ENCODE measurements at regions not wholly inside any gene's neighbourhood (a gene's known extent, or its start where the extent isn't known, plus 50 kb on each side); places are given as distances from the start of the nearest gene placed in this dataset.

- H3K27ac ChIP-seq, result no peak overlapping the region
- POLR2A ChIA-PET (ENCODE audit: unreplicated experiment), result no interaction called here
Measured at GRCh38 chr19:30309905-30310601, 62.1 kb upstream of the ZNF536 start.

GRCh38 chr19:30310602-30311263 lies 61.5 kb upstream of the ZNF536 start:
- ChIA-PET CTCF (no interaction called here), POLR2A (ENCODE audit: unreplicated experiment) (no interaction called here)
- Histone ChIP-seq H3K27ac (no peak overlapping the region), H3K36me3 (ENCODE audit: low read depth) (no peaks in the 10 kb centered on the region), H3K79me2 (ENCODE audit: low read depth) (no peaks in the 10 kb centered on the region), H4K20me1 (ENCODE audit: insufficient read depth) (no peaks in the 10 kb centered on the region), H3K4me3 (no peak overlapping the region), H3K9me3 (ENCODE audit: insufficient read depth, low read depth) (no peaks in the 10 kb centered on the region), H3K27me3 (ENCODE audit: insufficient read depth, low read depth) (peaks cover 92% of the 10 kb centered on the region), H2AFZ (no peak overlapping the region), H3K4me1 (replicated peaks; ENCODE audit: insufficient read depth) (no peaks in the 10 kb centered on the region), H3F3A (ENCODE audit: insufficient read depth, low read depth) (no peaks in the 10 kb centered on the region), H3K4me2 (no peak overlapping the region), H3K9me2 (ENCODE audit: insufficient read depth) (no peaks in the 10 kb centered on the region)
- no TSS peak for BruUV-seq (replicated peaks)
- DNase-seq, result no peak
- intact Hi-C loops (cut with micrococcal nuclease; ENCODE audit: unreplicated experiment), result no loop called here
- no peak for TF ChIP-seq CTCF (conservative IDR thresholded peaks at IDR 0.05)
- no peak for TF ChIP-seq EZH2 (IDR thresholded peaks at IDR 0.05; ENCODE audit: low read depth)

More at GRCh38 chr19:30309905-30310601, 62.1 kb upstream of the ZNF536 start:
- intact Hi-C loops (cut with micrococcal nuclease; ENCODE audit: unreplicated experiment), result no loop called here
- H3K4me1 ChIP-seq (replicated peaks; ENCODE audit: insufficient read depth), result no peaks in the 10 kb centered on the region
- CTCF ChIA-PET, result no interaction called here
- H3K79me2 ChIP-seq (ENCODE audit: low read depth), result no peaks in the 10 kb centered on the region
- no peak for TF ChIP-seq CTCF (conservative IDR thresholded peaks at IDR 0.05)
- no peak for TF ChIP-seq EZH2 (IDR thresholded peaks at IDR 0.05; ENCODE audit: low read depth)
- no peaks in the 10 kb centered on the region for H3K9me2 ChIP-seq (ENCODE audit: insufficient read depth)
- no peaks in the 10 kb centered on the region for H4K20me1 ChIP-seq (ENCODE audit: insufficient read depth)
- H2AFZ ChIP-seq, result no peak overlapping the region
- no peak overlapping the region for H3K4me3 ChIP-seq
- no peaks in the 10 kb centered on the region for H3K36me3 ChIP-seq (ENCODE audit: low read depth)
- no TSS peak for BruUV-seq (replicated peaks)
- no peaks in the 10 kb centered on the region for H3F3A ChIP-seq (ENCODE audit: insufficient read depth, low read depth)
- H3K27me3 ChIP-seq (ENCODE audit: insufficient read depth, low read depth), result peaks cover 91% of the 10 kb centered on the region
- no peak for DNase-seq
- H3K9me3 ChIP-seq (ENCODE audit: insufficient read depth, low read depth), result no peaks in the 10 kb centered on the region
- H3K4me2 ChIP-seq, result no peak overlapping the region

GRCh38 chr19:30311911-30312310 lies 60.3 kb upstream of the ZNF536 start:
- Histone ChIP-seq H2AFZ (no peak overlapping the region), H4K20me1 (ENCODE audit: insufficient read depth) (no peaks in the 10 kb centered on the region), H3K9me3 (ENCODE audit: insufficient read depth, low read depth) (no peaks in the 10 kb centered on the region), H3K27ac (no peak overlapping the region), H3K4me2 (no peak overlapping the region), H3K9me2 (ENCODE audit: insufficient read depth) (no peaks in the 10 kb centered on the region), H3K36me3 (ENCODE audit: low read depth) (no peaks in the 10 kb centered on the region), H3K4me3 (no peak overlapping the region), H3K79me2 (ENCODE audit: low read depth) (no peaks in the 10 kb centered on the region), H3F3A (ENCODE audit: insufficient read depth, low read depth) (no peaks in the 10 kb centered on the region), H3K4me1 (replicated peaks; ENCODE audit: insufficient read depth) (no peaks in the 10 kb centered on the region), H3K27me3 (ENCODE audit: insufficient read depth, low read depth) (peaks cover 93% of the 10 kb centered on the region)
- TF ChIP-seq EZH2 (IDR thresholded peaks at IDR 0.05; ENCODE audit: low read depth), result no peak
- DNase-seq, result no peak
- ChIA-PET POLR2A (ENCODE audit: unreplicated experiment) (no interaction called here), CTCF (no interaction called here)
- BruUV-seq (replicated peaks), result no TSS peak
- intact Hi-C loops (cut with micrococcal nuclease; ENCODE audit: unreplicated experiment), result no loop called here
